GM12878 (cell line): ENCODE measurements at regions not wholly inside any gene's neighbourhood (a gene's known extent, or its start where the extent isn't known, plus 50 kb on each side); places are given as distances from the start of the nearest gene placed in this dataset.

Experiments
- ATAC-seq: fragments of 200-7000 bp; cut with Tn5 transposase; 3 replicates; pipeline ENCODE4 v1.9.1; 2020; ENCODE audit warnings: mild to moderate bottlenecking, moderate library complexity
- BruUV-seq: library from RNA; stranded (reverse); fragments of 400-500 nt; replicated peaks from 2 replicates; lab custom pipeline; 2021; lab: Mats Ljungman, UMichigan
- CTCF ChIA-PET: fragments of 300-600 bp; sonication (Branson Sonifier 250); formaldehyde crosslinking; extraction: SDS; loops from one replicate; lab custom pipeline; 2021; ENCODE audit warnings: inconsistent platforms; lab: Yijun Ruan, JAX
- POLR2A ChIA-PET: fragments of 350-600 bp; formaldehyde crosslinking; extraction: SDS; loops from one replicate; lab custom pipeline; 2021; ENCODE audit warnings: inconsistent platforms; lab: Charles Lee
- RAD21 ChIA-PET: fragments of 300-600 bp; sonication (Branson Sonifier 250); formaldehyde crosslinking; loops from one replicate; lab custom pipeline; 2023; ENCODE audit warnings: antibody characterized with exemption; ENCODE audit not compliant: unreplicated experiment; lab: Charles Lee
- SMC1A ChIA-PET: fragments of 300-600 bp; sonication (Branson Sonifier 250); formaldehyde crosslinking; loops from one replicate; lab custom pipeline; 2023; ENCODE audit not compliant: unreplicated experiment, uncharacterized antibody; lab: Charles Lee
- DNase-seq: peaks from one replicate; pipeline ENCODE4 v3.0.0-alpha.2; 2011; ENCODE audit warnings: low read depth, low spot score
- FAIRE-seq: peaks from 3 replicates; lab custom pipeline; 2011; peaks lifted over from hg19 to GRCh38; lab: Jason Lieb, UNC
- H2AFZ ChIP-seq: 2 replicates; pipeline ENCODE4 v1.6.0; 2011; ENCODE audit warnings: low read depth, low read length, control low read depth; ENCODE audit not compliant: control insufficient read depth
- H3K27ac ChIP-seq: 2 replicates; pipeline ENCODE4 v1.5.1; 2011; ENCODE audit warnings: control low read depth; ENCODE audit not compliant: control insufficient read depth, insufficient read depth
- H3K27me3 ChIP-seq, 2 experiments: replicated peaks in 1 of 2; 2 replicates each; pipeline versions ENCODE4 v1.6.0 to v1.6.1; 2011; ENCODE audit warnings: low read length in 1 of 2; ENCODE audit not compliant: control insufficient read depth in 2 of 2, insufficient read depth in 2 of 2
- H3K36me3 ChIP-seq, 2 experiments: 2 replicates each; pipeline ENCODE4 v1.5.1; 2011; ENCODE audit warnings: low read length in 1 of 2; ENCODE audit not compliant: control insufficient read depth in 2 of 2, insufficient read depth in 2 of 2
- H3K4me1 ChIP-seq: 2 replicates; pipeline ENCODE4 v1.6.1; 2011; ENCODE audit warnings: mild to moderate bottlenecking, low read length, moderate library complexity, mixed read lengths; ENCODE audit not compliant: control insufficient read depth, insufficient read depth
- H3K4me2 ChIP-seq: 2 replicates; pipeline ENCODE4 v1.6.0; 2011; ENCODE audit warnings: control low read depth; ENCODE audit not compliant: control insufficient read depth, insufficient read depth
- H3K4me3 ChIP-seq: fragments of 200-600 bp; sonication (generic); 2 replicates; pipeline ENCODE4 v1.5.1; 2016
- H3K79me2 ChIP-seq: 2 replicates; pipeline ENCODE4 v1.6.0; 2011; ENCODE audit warnings: low read length; ENCODE audit not compliant: control insufficient read depth, insufficient read depth
- H3K9ac ChIP-seq: 2 replicates; pipeline ENCODE4 v1.8.0; 2011; ENCODE audit warnings: low read length, control low read depth, mixed read lengths; ENCODE audit not compliant: control insufficient read depth, insufficient read depth
- H3K9me3 ChIP-seq: replicated peaks from 3 replicates; pipeline ENCODE4 v1.5.1; 2011; ENCODE audit warnings: mild to moderate bottlenecking, low read length; ENCODE audit not compliant: control insufficient read depth, insufficient read depth
- H4K20me1 ChIP-seq: 2 replicates; pipeline ENCODE4 v1.6.0; 2011; ENCODE audit not compliant: control insufficient read depth, insufficient read depth
- ATF7 ChIP-seq: fragments of 450-650 bp; IDR thresholded peaks from 2 replicates; pipeline ENCODE4 v1.6.1; 2016; ENCODE audit warnings: low read depth, mild to moderate bottlenecking
- BHLHE40 ChIP-seq, 2 experiments: fragments of 450-650 bp in 1 of 2; IDR thresholded peaks; 2 replicates each; pipeline ENCODE4 v1.6.1; 2011 to 2017; ENCODE audit warnings: low read depth in 2 of 2, borderline replicate concordance in 1 of 2, improper control_type of control experiment in 1 of 2, low read length in 1 of 2, mild to moderate bottlenecking in 1 of 2
- ELK1 ChIP-seq: IDR thresholded peaks from 2 replicates; pipeline ENCODE4 v1.6.1; 2012; ENCODE audit warnings: low read depth, low read length, improper control_type of control experiment
- EP300 ChIP-seq, 2 experiments: fragments of 150-350 bp in 1 of 2; IDR thresholded peaks; 2 replicates each; pipeline ENCODE4 v1.6.1; 2011 to 2012; ENCODE audit warnings: low read depth in 2 of 2, low read length in 2 of 2, borderline replicate concordance in 1 of 2, improper control_type of control experiment in 1 of 2, inconsistent platforms in 1 of 2; ENCODE audit not compliant: control insufficient read depth in 1 of 2
- ETV6 ChIP-seq, 2 experiments: fragments of 450-650 bp in 1 of 2; IDR thresholded peaks in 1 of 2; conservative IDR thresholded peaks in 1 of 2; 2 replicates each; pipeline ENCODE4 v1.6.1; 2014; ENCODE audit warnings: antibody characterized with exemption in 1 of 2, borderline replicate concordance in 1 of 2, low read depth in 1 of 2, mild to moderate bottlenecking in 1 of 2, moderate library complexity in 1 of 2
- EZH2 ChIP-seq: IDR thresholded peaks from 2 replicates; pipeline ENCODE4 v1.6.1; 2012; ENCODE audit warnings: low read depth, mild to moderate bottlenecking, control low read depth, inconsistent platforms, low read length, borderline replicate concordance; ENCODE audit not compliant: control insufficient read depth
- FOXK2 ChIP-seq: fragments of 450-650 bp; IDR thresholded peaks from 2 replicates; pipeline ENCODE4 v1.6.1; 2017; ENCODE audit warnings: mild to moderate bottlenecking, moderate library complexity
- MAX ChIP-seq: IDR thresholded peaks from 2 replicates; pipeline ENCODE4 v1.6.1; 2012; ENCODE audit warnings: low read depth, low read length, improper control_type of control experiment
- POLR2AphosphoS2 ChIP-seq: IDR thresholded peaks from 2 replicates; pipeline ENCODE4 v1.6.1; 2011; ENCODE audit warnings: low read depth, mild to moderate bottlenecking, low read length, improper control_type of control experiment, moderate library complexity
- POLR2AphosphoS5 ChIP-seq: IDR thresholded peaks from 2 replicates; pipeline ENCODE4 v1.6.1; 2011; ENCODE audit warnings: mild to moderate bottlenecking, low read length, inconsistent platforms
- RBBP5 ChIP-seq: fragments of 200-600 bp; sonication (generic); conservative IDR thresholded peaks from 2 replicates; pipeline ENCODE4 v1.6.1; 2016
- RCOR1 ChIP-seq: conservative IDR thresholded peaks from 2 replicates; pipeline ENCODE4 v1.6.1; 2012; ENCODE audit warnings: low read depth, low read length, improper control_type of control experiment
- RELA ChIP-seq: fragments of 450-650 bp; IDR thresholded peaks from 2 replicates; pipeline ENCODE4 v1.8.0; 2014; ENCODE audit warnings: borderline replicate concordance; ENCODE audit not compliant: partially characterized antibody
- STAT1 ChIP-seq: fragments of 450-650 bp; conservative IDR thresholded peaks from 2 replicates; pipeline ENCODE4 v1.6.1; 2014; ENCODE audit warnings: antibody characterized with exemption, mild to moderate bottlenecking
- STAT3 ChIP-seq: IDR thresholded peaks from 2 replicates; pipeline ENCODE4 v1.6.1; 2011; ENCODE audit warnings: low read depth, low read length, improper control_type of control experiment
- TARDBP ChIP-seq: IDR thresholded peaks from 2 replicates; pipeline ENCODE4 v1.6.1; 2016; ENCODE audit warnings: borderline replicate concordance
- ZNF687 ChIP-seq: fragments of 450-650 bp; IDR thresholded peaks from 2 replicates; pipeline ENCODE4 v1.6.1; 2017; ENCODE audit warnings: mild to moderate bottlenecking, moderate library complexity
- WGBS: methylation state at CpG from one replicate; pipeline ENCODE4 v1.1.6; 2016; ENCODE audit warnings: low lambda C conversion rate; ENCODE audit not compliant: insufficient replicate concordance, insufficient coverage; ENCODE audit errors: missing lambda C conversion rate; 5-methylcytosine and 5-hydroxymethylcytosine counted together
- in situ Hi-C: fragments of 300-500 bp; cut with MboI; formaldehyde crosslinking; loops from 9 replicates; pipeline ENCODE4 v1.14.3; 2018; ENCODE audit warnings: mixed read lengths
- intact Hi-C: fragments of 100-400 bp; cut with micrococcal nuclease; formaldehyde crosslinking; loops from one replicate; pipeline ENCODE4 v1.14.2; 2022; ENCODE audit not compliant: unreplicated experiment

DNA sequence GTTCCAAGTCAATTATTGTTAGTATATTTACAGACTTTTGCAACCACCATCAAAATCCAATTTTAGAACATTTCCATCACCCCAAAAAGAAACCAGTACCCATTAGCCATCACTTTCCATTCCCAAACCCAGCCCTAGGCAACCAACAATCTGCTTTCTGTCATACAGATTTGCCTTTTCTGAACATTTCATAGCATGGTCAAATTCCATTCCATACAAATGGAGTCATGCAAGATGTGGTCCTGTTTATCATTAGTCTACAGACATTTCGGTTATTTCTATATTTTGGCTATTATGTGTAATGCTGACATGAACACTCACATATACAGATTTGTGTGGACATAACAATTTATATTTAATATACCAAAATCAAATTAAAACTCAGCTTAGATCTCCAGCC is 508.7 kb downstream of the ZNF674 start:
- DNase-seq: no peak
- ATAC-seq: no peak

More for the DNA sequence above, 508.7 kb downstream of the ZNF674 start:
- ChIA-PET CTCF (interaction anchor here (0.6 kb wide), 1 partner anchor 372 kb away, joined by 3 read pairs; no protein-coding TSS in a partner anchor), SMC1A (no interaction called here), RAD21 (no interaction called here), POLR2A (no interaction called here)
- Histone ChIP-seq H3K9me3 (no peaks in the 10 kb centered on the region), H3K36me3 (no peaks in the 10 kb centered on the region), H2AFZ (no peak overlapping the region), H3K27ac (no peak overlapping the region), H4K20me1 (no peaks in the 10 kb centered on the region), H3K27me3 (no peaks in the 10 kb centered on the region), H3K4me3 (no peak overlapping the region), H3K79me2 (no peaks in the 10 kb centered on the region), H3K4me1 (no peaks in the 10 kb centered on the region), H3K4me2 (no peak overlapping the region), H3K9ac (no peak overlapping the region)
- TF ChIP-seq POLR2AphosphoS5 (no peak), RBBP5 (no peak), ZNF687 (no peak), RELA (no peak), STAT3 (no peak), TARDBP (no peak), STAT1 (no peak), EZH2 (no peak), ETV6 (conservative IDR thresholded peaks at IDR 0.05 in 1 of 2, IDR thresholded peaks at IDR 0.05 in 1 of 2; ENCODE audit: borderline replicate concordance in 1 of 2, low read depth in 1 of 2) (no peak), MAX (no peak), BHLHE40 (IDR thresholded peaks at IDR 0.05; ENCODE audit: borderline replicate concordance in 1 of 2, low read depth in 2 of 2, low read length in 1 of 2) (no peak), ELK1 (no peak), POLR2AphosphoS2 (no peak), ATF7 (no peak), EP300 (IDR thresholded peaks at IDR 0.05; ENCODE audit: borderline replicate concordance in 1 of 2, control insufficient read depth in 1 of 2, low read depth in 2 of 2, low read length in 2 of 2) (no peak), RCOR1 (no peak), FOXK2 (no peak)
- no TSS peak for BruUV-seq
- no peak for FAIRE-seq
- 0% methylated on average over 1 of the region's 1 CpG for WGBS
- intact Hi-C loops: no loop called here
- in situ Hi-C loops: no loop called here
